Colon (tissue), 2 donors: ENCODE measurements at regions not wholly inside any gene's neighbourhood (a gene's known extent, or its start where the extent isn't known, plus 50 kb on each side); places are given as distances from the start of the nearest gene placed in this dataset.
"Not testable (repeated sequence)": the region's sequence is repeated elsewhere in the genome, so short reads cannot be mapped to it uniquely, and the experiment has no call there.

ENCODE experiments used
- FAIRE-seq: peaks from 2 replicates; lab custom pipeline; 2012; peaks lifted over from hg19 to GRCh38; lab: Jason Lieb, UNC
- donor health status: control.
- donor health status: control.

DNA sequence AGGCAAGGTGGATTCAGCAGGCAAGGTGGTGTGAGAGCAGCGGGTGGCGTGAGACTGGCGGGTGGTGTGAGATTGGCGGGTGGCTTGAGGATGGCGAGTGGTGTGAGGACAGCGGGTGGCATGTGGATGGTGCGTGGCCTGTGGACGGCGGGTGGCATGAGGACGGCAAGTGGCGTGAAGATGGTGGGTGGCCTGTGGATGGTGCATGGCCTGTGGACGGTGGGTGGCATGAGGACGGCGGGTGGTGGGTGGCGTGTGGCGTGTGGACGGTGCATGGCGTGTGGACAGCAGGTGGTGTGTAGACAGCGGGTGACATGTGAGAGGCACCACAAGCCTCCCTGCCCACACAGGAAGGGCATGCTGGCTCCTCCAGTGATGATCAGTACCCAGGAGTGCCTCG is 186.9 kb upstream of the SALL3 start:
- FAIRE-seq, result no peak

DNA sequence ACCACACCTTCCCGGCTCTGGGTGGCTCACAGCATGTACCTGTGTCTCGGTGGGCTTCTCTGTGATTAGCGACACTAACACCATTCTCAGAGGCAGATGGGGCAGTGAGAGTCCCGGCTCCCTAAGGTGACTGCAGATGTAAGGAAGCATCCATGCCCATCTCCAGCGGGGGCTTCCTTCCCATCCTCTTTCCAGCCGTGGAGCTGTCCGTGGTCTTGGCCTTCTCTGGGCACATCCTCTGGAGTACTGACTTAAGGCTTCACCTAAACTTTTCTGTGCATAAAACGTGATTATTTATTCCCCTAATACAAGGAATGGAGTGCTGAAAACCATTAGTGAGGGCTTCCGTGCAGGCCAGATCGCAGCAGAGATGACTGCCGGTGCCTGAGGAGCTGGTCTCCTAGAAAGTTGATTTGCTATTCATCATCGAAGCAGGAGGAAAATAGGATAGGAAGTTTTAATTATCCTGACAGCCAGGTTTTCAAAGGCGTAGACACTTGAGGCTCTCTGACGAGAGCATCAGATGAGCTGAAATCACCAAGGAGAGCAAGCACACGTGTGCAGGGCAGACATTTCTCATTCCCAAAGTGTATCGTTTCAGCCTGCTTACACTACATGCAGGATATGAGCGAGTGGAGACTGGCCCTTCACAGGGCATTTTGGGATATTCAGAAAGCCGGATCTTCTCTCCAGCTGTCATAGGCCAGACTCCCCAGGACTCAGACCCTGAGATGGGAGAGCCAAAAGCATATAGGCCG is 186.1 kb upstream of the SALL3 start:
- no peak for FAIRE-seq

DNA sequence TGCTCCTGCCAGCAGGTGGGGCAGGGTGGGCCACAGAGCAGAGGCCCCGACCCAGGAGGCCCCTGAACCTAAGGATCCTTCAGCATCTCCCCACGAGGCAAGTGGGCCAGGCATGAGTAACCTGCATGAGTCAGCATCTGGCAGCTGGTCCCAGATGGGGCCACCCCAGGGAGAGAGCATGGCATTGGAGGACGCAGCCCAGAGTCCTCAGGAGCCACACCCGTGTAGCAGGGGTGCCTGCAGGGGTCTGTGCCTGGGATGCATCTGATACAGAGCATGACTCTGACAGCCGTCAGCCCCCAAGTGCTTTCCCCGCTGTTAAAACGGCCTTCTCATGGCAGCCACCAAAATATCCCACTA is 185.6 kb upstream of the SALL3 start:
- no peak for FAIRE-seq

DNA sequence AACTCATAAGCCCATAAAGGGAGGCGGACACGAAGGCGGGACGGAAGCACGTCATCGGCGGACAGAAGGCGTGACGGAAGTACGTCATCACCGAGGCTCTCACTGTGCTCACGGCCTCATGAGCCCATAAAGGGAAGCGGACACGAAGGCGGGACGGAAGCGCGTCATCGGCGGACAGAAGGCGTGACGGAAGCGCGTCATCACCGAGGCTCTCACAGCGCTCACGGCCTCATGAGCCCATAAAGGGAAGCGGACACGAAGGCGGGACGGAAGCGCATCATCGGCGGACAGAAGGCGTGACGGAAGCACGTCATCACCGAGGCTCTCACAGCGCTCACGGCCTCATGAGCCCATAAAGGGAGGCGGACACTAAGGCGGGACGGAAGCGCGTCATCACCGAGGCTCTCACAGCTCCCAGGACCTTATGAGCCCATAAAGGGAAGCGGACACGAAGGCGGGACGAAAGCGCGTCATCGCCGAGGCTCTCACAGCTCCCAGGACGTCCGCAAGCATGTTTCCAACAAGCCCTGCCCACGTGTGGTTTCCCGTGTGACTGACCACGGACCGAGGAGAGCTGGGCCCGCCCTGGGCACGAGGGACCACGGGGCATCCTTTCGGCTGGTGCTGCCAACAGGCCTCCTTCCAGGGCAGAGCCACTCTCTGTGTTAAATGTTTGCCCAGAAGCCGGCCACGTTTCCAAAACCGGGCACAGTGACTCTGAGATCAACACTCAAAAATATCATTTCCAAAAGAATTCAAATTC is 182.7 kb upstream of the SALL3 start:
- FAIRE-seq, result no peak

DNA sequence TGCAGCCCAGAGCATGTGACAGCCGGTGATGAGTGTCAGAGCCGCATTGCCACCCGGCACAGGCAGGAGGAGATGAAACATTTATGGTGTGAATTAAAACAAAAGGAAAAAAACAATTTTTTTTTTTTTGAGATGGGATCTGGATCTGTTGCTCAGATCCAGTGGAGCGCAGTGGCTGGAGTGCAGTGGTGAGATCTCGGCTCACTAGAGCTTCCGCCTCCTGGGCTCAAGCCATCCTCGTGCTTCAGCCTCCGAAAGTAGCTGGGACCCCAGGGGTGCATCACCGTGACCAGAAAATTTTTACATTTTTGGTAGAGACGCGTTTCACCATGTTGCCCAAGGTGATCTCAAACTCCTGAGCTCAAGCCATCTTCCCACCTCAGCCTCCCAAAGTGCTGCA is 182.1 kb upstream of the SALL3 start:
- FAIRE-seq, result no peak

DNA sequence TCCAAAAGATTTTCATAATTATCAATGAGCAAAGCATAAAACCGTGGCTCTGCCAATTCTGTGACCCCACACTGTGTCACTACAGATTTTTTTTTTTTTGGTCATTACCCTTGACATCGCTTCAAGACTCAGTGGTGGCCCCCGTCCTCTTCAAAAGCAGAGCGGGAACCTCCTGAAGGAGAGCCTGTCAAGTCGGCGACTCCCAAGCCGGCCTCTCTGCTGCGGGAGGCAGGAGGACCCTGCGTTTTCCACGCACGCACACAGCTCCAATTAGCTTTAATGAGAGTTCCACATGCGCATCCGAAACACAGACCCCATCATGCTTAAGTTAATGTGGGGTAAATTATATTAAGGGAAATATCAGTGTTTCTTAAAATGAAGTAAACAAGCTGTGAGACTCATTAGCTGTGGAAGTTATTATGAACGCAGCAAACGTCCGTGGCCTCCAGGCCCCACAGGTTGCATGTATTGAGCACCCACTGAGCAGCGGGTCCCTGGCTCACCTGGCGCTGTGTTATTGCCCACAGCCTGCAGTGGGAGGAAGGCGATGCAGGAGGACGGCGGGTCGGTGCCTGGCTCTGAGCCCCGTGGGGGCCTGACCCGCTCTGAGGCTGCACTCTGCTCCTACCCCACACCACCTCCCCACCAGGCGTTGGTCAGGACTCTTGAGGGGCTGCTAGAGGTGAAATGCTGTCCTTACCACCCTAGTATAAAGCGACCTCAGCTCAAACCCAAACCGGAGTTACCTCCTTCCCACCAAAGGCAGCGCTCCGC is 181.0 kb upstream of the SALL3 start:
- FAIRE-seq, result no peak

DNA sequence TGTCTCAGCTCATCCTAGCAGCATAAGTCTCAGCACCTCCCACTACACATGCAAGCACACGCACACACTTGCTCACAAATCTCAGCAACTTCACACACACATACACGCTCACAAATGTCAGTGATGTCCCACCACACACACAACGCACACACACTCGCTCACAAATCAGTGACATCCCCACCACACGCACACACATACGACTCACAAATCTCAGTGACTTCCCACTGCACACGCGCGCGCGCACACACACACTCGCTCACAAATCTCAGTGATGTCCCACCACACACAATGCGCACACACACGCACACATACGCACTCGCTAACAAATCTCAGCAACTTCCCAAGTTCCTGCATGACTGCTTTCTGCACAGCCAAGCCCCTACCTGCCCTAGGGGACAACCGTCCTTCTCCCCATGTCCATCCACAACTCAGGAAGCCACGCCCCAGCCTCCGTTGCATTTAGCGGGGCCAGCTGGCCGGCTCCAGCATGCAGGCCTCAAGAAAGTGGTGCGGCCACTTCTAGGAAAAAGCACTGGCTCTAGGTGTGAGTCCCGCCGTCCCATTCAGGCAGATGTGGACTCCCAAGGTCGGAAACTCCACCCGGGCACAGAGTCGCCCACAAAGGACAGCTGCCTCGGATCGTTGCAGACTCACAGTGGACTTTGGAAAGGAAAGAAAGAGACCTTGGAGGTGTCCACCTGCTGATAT is 180.1 kb upstream of the SALL3 start:
- FAIRE-seq, result no peak

DNA sequence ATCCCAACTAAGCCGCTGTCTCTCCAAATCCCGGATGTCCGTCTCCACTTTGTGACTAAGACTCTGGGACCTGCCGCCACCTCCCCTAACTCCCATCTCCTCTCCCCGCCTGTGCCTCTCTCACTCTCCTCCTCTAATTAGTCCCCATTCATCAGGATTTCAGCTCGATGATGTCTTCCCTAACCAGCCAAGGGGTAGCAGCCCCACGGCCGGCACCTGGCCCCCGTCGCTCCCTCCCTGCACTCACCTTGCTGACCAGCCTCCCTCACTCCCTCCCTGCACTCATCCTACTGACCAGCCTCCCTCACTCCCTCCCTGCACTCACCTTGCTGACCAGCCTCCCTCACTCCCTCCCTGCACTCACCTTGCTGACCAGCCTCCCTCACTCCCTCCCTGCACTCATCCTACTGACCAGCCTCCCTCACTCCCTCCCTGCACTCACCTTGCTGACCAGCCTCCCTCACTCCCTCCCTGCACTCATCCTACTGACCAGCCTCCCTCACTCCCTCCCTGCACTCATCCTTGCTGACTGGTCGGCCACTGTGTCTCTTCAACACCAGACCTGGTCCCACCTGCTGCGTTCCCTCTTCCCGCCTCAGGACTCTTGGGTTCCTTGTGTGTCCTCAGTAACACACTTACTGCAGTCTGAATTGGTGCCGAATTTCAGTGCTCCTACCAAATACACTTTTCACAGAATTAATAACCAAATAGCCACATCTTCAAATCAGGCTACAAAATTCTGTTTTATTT is 179.3 kb upstream of the SALL3 start:
- FAIRE-seq, result not testable (repeated sequence)

DNA sequence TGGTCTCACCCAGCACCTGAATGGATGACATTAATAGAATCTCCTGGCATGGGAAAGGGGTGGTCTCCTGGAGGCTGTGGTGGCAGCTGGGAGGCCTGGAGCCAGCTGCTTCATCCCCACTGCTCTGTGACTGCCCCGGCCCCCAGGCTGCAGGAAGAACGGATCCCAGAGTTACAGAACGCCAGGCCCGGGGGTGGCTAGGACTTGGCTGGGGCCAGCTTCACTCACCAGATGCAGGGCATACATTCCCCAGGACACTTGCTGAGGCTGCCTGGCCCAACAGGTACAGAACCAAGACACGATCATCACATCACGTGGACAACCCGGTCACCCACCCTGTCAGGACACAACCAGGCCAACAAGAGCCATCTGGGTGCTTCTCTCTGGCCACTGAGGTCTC is 178.6 kb upstream of the SALL3 start:
- no peak for FAIRE-seq

DNA sequence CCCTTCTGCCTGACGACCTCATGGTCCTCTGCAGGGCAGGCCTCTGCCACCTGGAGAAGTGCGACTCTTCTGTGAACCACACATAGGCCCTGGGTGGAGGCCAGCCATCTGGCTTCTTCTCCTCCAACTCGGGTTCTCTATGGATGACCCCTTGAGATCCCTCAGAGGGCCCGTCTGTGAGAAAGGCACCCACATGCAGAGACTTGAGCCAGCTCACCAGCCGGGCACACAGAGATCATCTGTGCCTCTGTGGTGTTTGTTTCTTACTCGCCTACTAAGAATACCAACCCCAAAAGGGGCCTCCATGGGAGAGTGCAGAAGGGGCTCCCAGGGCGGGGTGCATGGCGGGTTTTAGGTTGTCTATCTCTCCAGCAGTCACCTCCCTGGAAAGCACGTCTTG is 176.5 kb upstream of the SALL3 start:
- FAIRE-seq, result no peak

DNA sequence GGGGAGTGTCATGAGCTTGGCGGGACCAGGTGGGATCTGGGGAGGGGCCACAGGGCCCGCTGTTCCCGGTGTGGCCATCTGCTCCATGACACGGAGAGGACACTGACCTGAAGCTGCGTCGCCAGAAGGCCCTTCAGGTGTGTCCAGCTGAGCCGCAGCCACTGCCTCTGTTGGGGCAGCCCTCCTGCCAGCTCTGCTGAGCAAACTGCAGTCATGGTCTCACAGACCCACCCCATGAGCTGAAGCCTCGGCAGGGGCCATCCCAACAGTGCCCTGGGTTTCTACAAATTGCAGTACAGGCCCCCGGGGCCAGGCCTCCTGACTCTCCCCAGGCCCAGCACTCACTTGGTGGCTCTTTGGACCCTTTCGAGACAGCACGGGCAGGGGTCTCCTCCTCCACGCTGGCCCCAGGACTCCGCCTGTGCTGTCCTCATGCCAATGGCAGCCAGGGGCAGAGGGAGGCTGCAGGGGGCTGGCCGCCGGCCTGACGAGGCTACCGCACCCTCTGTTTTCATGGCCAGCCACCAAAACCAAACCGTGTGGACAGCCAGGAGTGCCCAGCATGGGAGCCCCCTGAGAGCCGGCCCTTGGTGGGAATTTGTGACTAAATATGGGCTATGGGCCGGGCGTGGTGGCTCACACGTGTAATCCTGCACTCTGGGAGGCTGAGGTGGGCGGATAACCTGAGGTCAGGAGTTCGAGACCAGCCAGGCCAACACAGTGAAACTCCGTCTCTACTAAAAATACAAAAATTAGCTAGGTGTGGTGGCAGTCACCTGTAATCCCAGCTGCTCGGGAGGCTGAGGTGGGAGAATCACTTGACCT is 175.2 kb upstream of the SALL3 start:
- FAIRE-seq, result no peak

DNA sequence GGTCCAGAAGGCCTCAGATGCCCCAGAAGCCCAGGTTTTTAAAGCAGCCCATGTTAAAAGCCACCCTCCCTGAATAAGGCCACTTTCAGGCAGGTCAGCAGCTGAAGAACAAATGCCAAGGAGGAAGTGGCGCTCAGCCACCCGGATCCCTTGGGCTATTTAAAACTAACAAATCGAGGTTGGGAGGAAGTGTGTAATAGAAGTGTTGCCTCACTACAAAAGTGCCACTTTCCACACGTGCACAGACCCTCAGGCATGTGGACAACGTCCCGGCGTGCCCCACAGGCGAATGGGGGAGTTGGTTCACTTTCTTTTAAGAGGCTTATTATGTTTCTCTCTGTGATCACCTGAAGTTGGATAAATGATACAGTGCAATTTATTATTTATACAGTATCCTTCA is 173.8 kb upstream of the SALL3 start:
- no peak for FAIRE-seq

DNA sequence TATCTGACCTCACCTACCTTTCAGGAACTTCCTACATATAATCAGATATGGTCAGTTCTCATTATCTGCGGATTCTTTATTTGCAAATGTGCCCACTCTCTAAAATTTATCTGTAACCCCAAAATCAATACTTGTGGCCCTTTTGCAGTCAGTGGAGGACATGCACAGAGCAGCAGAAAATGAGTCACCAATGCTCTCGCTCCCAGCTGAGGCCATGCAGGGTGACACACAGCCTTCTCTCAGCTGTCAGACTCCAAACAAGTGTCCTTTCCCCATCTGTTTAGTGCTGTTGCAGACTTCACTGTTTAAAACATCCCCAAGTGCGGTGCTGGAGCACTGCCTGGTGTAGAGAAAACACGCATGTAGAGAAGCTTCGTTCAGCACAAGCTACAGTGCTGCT is 171.9 kb upstream of the SALL3 start:
- FAIRE-seq, result no peak

DNA sequence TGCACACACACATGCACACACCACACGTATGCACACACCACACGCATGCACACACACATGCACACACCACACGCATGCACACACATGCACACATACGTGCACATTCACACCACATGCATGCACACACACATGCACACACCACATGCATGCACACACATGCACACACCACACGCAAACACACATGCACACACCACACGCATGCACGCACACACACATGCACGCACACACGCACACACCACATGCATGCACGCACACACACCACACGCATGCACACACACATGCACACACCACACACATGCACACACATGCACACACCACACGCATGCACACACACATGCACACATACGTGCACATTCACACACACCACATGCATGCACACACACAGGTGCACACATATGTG is 169.8 kb upstream of the SALL3 start:
- no peak for FAIRE-seq

DNA sequence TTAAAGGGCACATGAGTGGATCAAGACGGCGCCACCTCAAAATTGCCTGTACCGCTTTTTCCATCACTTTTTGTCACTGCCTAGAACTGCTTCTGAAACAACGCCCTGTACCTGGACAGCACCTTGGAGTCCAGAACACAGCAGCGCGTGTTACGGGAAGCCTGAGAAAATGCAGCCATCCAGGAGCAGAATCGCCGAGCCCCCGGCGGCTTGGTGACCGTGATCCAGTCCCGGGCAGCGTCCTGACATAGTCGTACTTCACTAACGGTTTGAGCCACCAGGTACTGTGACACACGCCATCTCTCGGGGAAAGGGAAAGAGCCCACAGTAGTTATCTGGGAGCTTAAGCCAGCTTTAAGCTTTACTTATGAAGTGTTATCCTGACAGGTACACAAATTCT is 168.9 kb upstream of the SALL3 start:
- FAIRE-seq, result no peak

DNA sequence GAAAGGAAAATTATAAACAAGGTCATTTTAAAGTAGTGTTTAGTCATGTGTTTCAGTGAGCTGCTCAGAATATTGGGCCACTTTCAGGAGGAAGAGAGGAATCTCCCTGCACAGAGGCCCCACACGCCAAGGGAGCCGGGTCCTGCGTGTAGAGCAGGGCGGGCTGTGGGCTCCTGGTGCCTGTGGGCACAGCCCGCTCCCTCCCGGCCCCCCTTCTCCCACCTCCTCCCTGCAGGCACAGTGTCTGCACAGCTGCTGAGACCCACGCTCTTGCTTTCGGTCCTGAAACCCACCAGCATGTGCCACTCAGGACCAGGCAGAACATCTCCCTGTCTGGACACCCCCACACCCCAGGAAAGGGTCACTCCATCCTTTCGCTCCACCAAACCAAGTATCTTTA is 167.6 kb upstream of the SALL3 start:
- FAIRE-seq, result no peak

DNA sequence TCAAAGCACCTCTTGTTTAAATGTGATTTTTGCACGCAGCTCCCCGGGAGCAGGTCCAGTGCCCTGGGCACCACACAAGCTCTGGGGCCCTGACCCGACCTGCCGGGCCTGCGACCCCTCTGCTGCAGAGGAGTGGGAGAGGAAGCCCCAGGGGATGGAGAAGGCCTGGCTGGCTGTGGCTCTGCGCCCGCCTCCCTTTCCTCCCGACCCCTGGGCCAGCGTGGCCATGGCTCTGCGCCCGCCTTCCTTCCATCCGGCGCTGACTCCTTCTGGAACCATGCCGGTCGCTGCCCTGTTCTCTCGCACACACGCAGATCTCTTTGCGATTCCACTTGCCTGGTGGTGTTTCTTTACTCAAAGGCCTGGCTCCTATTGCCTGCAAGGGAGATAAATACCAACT is 166.5 kb upstream of the SALL3 start:
- no peak for FAIRE-seq

DNA sequence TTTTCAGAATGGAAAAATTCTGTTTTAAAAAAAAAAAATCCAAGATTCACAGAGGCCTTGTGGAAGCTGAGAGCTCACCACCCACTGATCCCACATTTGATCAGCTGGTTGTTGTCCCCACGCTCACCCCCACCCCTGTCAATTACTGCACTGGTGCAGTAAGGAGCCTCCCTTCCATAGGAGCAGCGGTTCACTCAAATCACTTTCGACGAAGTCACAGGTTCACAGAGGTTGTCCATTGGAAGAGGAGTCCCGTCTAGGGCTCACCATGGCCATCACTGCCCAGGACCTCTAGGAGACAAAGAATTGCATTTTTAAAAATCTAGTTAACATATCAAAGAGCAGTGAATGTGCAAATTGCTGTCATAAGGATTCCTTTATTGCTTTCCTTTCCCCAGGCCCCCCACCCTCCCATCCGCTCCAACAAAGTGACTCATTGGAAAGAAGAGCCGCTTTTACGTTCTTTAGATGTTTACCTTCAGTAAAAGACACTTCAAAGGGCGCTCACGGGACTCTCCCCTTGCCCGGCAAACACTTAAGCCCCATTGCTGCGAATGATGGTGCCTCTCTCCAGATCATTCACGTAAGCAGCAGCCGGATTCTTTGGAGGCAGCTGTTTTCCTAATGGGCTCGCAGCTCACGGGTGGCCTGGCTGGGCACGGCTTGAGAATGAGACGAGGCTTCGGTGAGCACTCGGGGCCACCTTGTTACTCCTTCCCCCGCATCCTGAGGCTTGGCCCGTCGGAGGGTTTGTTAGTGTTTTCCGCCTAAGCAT is 165.5 kb upstream of the SALL3 start:
- no peak for FAIRE-seq

DNA sequence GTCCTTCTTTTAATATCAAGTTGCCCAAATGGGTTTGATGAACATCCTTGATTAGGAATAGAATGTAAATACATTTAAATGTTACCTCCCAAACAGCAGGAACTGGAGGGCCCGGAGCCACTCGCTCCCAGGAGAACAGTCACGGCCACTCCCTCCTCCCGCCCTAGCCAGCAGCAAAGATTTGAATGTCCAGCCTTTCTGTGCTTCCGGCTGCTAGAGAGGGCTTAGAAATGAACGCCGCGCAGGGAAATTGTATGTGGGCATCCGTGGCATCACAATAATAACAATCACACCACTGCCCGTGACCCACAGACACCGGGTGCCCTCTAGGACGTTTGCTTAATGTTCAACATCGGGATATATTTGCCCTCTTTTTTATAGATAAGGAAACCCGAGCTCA is 164.9 kb upstream of the SALL3 start:
- FAIRE-seq, result no peak

DNA sequence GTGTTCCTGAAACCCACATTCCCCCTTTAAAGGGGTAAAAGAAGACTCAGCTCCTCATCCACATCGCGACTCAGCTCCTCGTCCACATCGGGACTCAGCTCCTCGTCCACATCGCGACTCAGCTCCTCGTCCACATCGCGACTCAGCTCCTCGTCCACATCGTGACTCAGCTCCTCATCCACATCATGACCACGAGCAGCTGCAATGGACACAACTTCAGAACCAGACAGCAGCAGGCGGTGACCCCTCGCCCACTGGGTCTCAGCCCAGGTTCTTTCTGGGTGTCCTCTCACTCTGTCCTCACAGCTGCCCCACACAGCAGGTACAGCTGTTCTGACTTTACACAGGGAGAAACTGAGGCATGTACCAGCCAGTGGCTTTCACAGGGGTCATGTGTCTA is 163.5 kb upstream of the SALL3 start:
- no peak for FAIRE-seq
